ENCODE measurements at regions not wholly inside any gene's neighbourhood (a gene's known extent, or its start where the extent isn't known, plus 50 kb on each side); places are given as distances from the start of the nearest gene placed in this dataset.

DNA sequence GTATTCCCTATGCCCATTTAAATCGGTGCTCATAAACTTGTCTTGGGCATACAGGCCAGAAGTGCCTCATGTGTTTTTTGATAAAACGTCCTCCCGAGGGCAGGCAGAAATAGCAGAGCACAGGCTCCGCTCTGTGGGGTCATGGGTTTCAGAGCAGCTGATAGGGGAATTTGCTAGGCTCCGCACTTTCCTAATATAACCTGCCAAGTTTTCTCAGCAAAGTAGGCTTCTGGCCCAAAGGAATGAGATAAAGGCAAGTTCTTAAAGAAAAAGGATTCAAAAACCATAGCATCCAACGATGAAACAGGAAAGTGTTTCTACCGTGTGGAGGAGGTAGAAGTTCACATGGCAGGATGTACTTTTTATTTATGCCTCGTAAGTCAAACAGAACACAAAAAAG is 69.8 kb upstream of the RALGAPA2 start:
- Histone ChIP-seq H3K9me3 (no peaks in the 10 kb centered on the region), H3K4me1 (peaks cover 44 to 49% of the 10 kb centered on the region in 2 donors)
- in situ Hi-C loops (cut with MboI; ENCODE audit: low sequenced_read_pairs in 4 of 4): loop anchor here in 1 of 4 donors (10.0 kb wide), 1 partner anchor 87 kb away; no protein-coding TSS in a partner anchor

DNA sequence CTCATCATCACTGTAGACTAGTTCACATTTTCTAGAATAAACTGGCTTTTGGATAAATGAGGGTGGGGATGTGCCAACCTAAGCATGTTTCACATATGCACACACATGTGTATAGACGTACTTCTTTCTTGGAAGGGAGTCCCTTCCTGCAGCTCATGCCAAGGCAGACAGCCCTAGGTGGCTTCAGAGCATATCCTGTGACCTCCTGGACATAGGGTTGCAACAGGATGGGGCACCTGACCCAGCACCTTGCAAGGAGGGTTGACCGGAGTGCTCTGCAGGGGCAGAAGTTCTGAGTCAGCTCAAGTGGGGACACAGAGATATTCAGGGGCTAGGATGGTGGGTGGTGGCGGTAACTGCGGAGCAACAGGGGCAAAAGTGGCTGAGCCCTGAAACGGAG is 68.6 kb upstream of the RALGAPA2 start:
- Histone ChIP-seq H3K27me3 (no peaks in the 10 kb centered on the region), H3K9me3 (no peaks in the 10 kb centered on the region), H3K36me3 (no peaks in the 10 kb centered on the region), H3K4me3 (no peak overlapping the region), H3K4me1 (peaks cover 44 to 49% of the 10 kb centered on the region in 2 donors), H3K27ac (peak overlapping the region; percentile 86 to 92 (median 88))
- DNase-seq: peak; percentile 38 to 88
- in situ Hi-C loops (cut with MboI; ENCODE audit: low sequenced_read_pairs in 4 of 4): loop anchor here in 1 of 4 donors (10.0 kb wide), 1 partner anchor 86 kb away; no protein-coding TSS in a partner anchor
- intact Hi-C loops (cut with DNase I; ENCODE audit: low total_unique reads): loop anchor here (2.0 to 5.0 kb wide), 4 partner anchors 36 to 116 kb away; no protein-coding TSS in a partner anchor
- ATAC-seq: peak; percentile 16 to 61
- TF ChIP-seq, protein P1, sequence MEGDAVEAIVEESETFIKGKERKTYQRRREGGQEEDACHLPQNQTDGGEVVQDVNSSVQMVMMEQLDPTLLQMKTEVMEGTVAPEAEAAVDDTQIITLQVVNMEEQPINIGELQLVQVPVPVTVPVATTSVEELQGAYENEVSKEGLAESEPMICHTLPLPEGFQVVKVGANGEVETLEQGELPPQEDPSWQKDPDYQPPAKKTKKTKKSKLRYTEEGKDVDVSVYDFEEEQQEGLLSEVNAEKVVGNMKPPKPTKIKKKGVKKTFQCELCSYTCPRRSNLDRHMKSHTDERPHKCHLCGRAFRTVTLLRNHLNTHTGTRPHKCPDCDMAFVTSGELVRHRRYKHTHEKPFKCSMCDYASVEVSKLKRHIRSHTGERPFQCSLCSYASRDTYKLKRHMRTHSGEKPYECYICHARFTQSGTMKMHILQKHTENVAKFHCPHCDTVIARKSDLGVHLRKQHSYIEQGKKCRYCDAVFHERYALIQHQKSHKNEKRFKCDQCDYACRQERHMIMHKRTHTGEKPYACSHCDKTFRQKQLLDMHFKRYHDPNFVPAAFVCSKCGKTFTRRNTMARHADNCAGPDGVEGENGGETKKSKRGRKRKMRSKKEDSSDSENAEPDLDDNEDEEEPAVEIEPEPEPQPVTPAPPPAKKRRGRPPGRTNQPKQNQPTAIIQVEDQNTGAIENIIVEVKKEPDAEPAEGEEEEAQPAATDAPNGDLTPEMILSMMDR (IDR thresholded peaks at IDR 0.05 in 4 of 5, conservative IDR thresholded peaks at IDR 0.05 in 1 of 5): no peak
- TF ChIP-seq POLR2A (IDR thresholded peaks at IDR 0.05): no peak

More for the DNA sequence above, 69.8 kb upstream of the RALGAPA2 start:
- TF ChIP-seq POLR2A (IDR thresholded peaks at IDR 0.05): no peak
- no peaks in the 10 kb centered on the region for H3K27me3 ChIP-seq
- no peak overlapping the region for H3K4me3 ChIP-seq
- ATAC-seq (peak; percentile 40 to 46), DNase-seq (peak; percentile 66 to 71)
- no peaks in the 10 kb centered on the region for H3K36me3 ChIP-seq
- intact Hi-C loops (cut with DNase I; ENCODE audit: low total_unique reads): loop anchor here (5.0 kb wide), 2 partner anchors 40 to 90 kb away; no protein-coding TSS in a partner anchor
- peak overlapping the region; percentile 86 to 92 (median 88) for H3K27ac ChIP-seq

DNA sequence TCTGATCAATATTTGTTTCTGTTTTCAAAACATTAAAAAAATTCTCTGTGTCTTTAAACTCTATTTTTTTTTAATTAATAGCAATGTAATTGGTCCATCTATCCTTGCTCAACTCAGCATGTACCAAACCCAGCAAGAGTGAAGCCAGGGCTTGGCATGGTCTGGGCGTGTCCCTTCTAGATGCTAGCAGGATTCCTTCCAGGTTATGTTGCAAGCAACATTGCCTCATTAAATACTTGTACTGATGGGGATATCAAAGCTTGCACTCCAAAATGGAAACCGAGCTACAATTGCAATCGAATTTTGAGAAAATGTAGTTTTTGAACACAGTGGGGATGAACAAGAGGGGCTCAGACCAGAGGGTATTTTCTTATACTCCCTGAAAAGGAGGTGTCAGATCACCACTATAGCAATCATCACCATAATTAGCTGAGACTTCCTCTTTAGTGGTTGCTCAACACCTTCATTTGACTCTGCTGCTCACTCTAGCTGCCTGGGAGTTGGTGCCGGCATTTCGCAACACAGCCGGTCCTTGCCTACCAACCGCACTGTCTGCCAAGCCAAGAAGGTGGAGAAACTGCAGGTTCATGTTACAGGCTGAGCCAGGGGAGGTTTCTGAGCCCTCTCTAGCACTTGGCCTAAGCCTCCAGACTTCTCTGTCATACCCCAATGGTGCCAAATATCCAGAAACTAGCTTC is 67.8 kb upstream of the RALGAPA2 start:
- Histone ChIP-seq H3K4me1 (peaks cover 44 to 49% of the 10 kb centered on the region in 2 donors), H3K27me3 (no peaks in the 10 kb centered on the region), H3K36me3 (no peaks in the 10 kb centered on the region), H3K27ac (peak overlapping the region; percentile 86 to 92 (median 88)), H3K4me3 (peak overlapping the region in 3 of 4 donors; percentile 16 to 52 (median 29)), H3K9me3 (no peaks in the 10 kb centered on the region)
- no peak for TF ChIP-seq POLR2A (IDR thresholded peaks at IDR 0.05)
- TF ChIP-seq, protein P1 (IDR thresholded peaks at IDR 0.05 in 4 of 5, conservative IDR thresholded peaks at IDR 0.05 in 1 of 5): no peak
- in situ Hi-C loops (cut with MboI; ENCODE audit: low sequenced_read_pairs in 4 of 4) (loop anchor here in 1 of 4 donors (10.0 kb wide), 1 partner anchor 85 kb away; no protein-coding TSS in a partner anchor), intact Hi-C loops (cut with DNase I; ENCODE audit: low total_unique reads) (loop anchor here (1.0 to 5.0 kb wide), 6 partner anchors 35 to 115 kb away; partner anchors contain the start of gene RALGAPA2)
- peak; percentile 90 to 93 for ATAC-seq
- peak; percentile 96 to 99 for DNase-seq

DNA sequence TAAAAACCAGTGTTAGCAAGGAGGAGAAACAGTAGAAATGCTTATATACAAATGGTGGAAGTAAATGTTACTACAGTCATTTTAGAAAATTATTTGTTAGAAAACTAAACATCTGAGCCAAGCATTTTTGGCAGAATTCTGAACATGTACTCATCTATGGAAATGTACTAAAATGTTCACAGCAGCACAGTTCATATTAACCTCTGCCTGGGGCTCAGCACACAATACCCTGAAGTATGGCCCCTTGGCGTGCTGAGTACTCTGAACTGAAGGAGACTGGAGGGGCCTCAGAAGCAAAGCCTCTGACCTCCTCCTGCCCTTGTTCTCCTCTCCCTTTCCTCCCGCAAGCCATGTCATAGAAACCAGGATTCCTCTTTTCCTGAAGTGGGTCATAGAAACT is 66.2 kb upstream of the RALGAPA2 start:
- ATAC-seq (no peak), DNase-seq (no peak)
- intact Hi-C loops (cut with DNase I; ENCODE audit: low total_unique reads): no loop called here
- H3K27me3 ChIP-seq: no peaks in the 10 kb centered on the region
- no peaks in the 10 kb centered on the region for H3K9me3 ChIP-seq
- no peak overlapping the region for H3K4me3 ChIP-seq
- in situ Hi-C loops (cut with MboI; ENCODE audit: low sequenced_read_pairs in 4 of 4): no loop called here
- no peaks in the 10 kb centered on the region for H3K36me3 ChIP-seq
- TF ChIP-seq, protein P1 (IDR thresholded peaks at IDR 0.05 in 4 of 5, conservative IDR thresholded peaks at IDR 0.05 in 1 of 5): no peak
- TF ChIP-seq POLR2A (IDR thresholded peaks at IDR 0.05): no peak
- peak overlapping the region; percentile 86 to 92 (median 88) for H3K27ac ChIP-seq
- H3K4me1 ChIP-seq: peaks cover 44 to 46% of the 10 kb centered on the region in 2 donors

DNA sequence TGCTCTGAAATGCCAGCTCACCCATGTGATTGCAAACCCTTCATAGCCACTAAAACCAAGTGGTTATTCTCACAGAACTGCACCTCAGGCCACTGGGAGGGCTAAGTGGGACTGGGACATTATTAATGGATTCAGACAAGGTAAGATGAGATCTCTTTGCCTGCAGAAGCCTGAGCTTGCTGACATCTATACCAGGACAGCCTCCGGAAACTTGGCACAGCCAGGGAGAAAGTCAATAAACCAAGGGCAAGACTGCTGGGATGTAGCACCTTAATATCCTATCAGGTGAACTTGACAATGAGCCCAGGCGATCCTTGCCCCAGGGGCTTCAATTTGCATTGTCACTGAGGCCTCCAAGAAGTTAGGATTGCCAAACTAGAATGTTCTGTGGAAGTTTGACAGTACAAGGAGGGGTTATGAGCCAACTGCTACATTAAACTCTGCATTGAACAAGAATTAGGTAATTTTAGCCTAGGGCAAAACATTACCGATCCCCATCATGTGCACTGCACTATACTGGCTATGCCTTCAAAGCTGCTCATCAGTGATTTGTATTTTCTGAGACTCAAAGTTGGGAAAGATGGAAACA is 60.1 kb upstream of the RALGAPA2 start:
- in situ Hi-C loops (cut with MboI; ENCODE audit: low sequenced_read_pairs in 4 of 4): no loop called here
- intact Hi-C loops (cut with DNase I; ENCODE audit: low total_unique reads): no loop called here
- no peak for TF ChIP-seq POLR2A (IDR thresholded peaks at IDR 0.05)
- Histone ChIP-seq H3K36me3 (no peaks in the 10 kb centered on the region), H3K27ac (peak overlapping the region; percentile 8 to 76 (median 22)), H3K27me3 (no peaks in the 10 kb centered on the region), H3K4me3 (no peak overlapping the region), H3K4me1 (peaks cover 17 to 22% of the 10 kb centered on the region in 2 donors), H3K9me3 (no peaks in the 10 kb centered on the region)
- ATAC-seq: peak in 1 of 2 donors; percentile 70
- peak in 1 of 2 donors; percentile 37 for DNase-seq
